HEK293T (cell line): ENCODE measurements at regions not wholly inside any gene's neighbourhood (a gene's known extent, or its start where the extent isn't known, plus 50 kb on each side); places are given as distances from the start of the nearest gene placed in this dataset.

ENCODE experiments used
- CTCF ChIA-PET: fragments of 350-600 bp; formaldehyde crosslinking; extraction: SDS; loops from one replicate; lab custom pipeline; 2021; ENCODE audit warnings: antibody characterized with exemption, inconsistent platforms; lab: Yijun Ruan, JAX
- POLR2A ChIA-PET: fragments of 350-600 bp; formaldehyde crosslinking; extraction: SDS; loops from one replicate; lab custom pipeline; 2020; ENCODE audit warnings: antibody characterized with exemption, inconsistent platforms; lab: Yijun Ruan, JAX
- DNase-seq: peaks from one replicate; pipeline ENCODE4 v3.0.0; 2012; ENCODE audit warnings: mixed read lengths; ENCODE audit errors: extremely low spot score
- ARNT ChIP-seq: fragments of 450-650 bp; IDR thresholded peaks from 2 replicates; pipeline ENCODE4 v1.6.1; 2017; ENCODE audit warnings: mild to moderate bottlenecking
- BHLHE40 ChIP-seq: fragments of 450-650 bp; IDR thresholded peaks from 2 replicates; pipeline ENCODE4 v1.6.1; 2016; ENCODE audit warnings: mild to moderate bottlenecking, moderate library complexity, borderline replicate concordance
- CTBP1 ChIP-seq: fragments of 450-650 bp; IDR thresholded peaks from 2 replicates; pipeline ENCODE4 v1.6.1; 2016; ENCODE audit warnings: borderline replicate concordance
- ELF4 ChIP-seq: fragments of 450-650 bp; IDR thresholded peaks from 2 replicates; pipeline ENCODE4 v1.6.1; 2017; ENCODE audit warnings: antibody characterized with exemption
- FOXA1 ChIP-seq: fragments of 450-650 bp; IDR thresholded peaks from 2 replicates; pipeline ENCODE4 v1.6.1; 2016; ENCODE audit warnings: mild to moderate bottlenecking
- FOXK2 ChIP-seq: fragments of 450-650 bp; IDR thresholded peaks from 2 replicates; pipeline ENCODE4 v1.6.1; 2016; ENCODE audit warnings: mild to moderate bottlenecking
- FOXM1 ChIP-seq: fragments of 450-650 bp; IDR thresholded peaks from 2 replicates; pipeline ENCODE4 v1.6.1; 2017; ENCODE audit warnings: mild to moderate bottlenecking, borderline replicate concordance
- HDGF ChIP-seq: fragments of 450-650 bp; IDR thresholded peaks from 2 replicates; pipeline ENCODE4 v1.6.1; 2017; ENCODE audit warnings: antibody characterized with exemption, borderline replicate concordance
- L3MBTL2 ChIP-seq: fragments of 450-650 bp; conservative IDR thresholded peaks from 2 replicates; pipeline ENCODE4 v1.6.1; 2016; ENCODE audit warnings: mild to moderate bottlenecking
- LEF1 ChIP-seq: fragments of 450-650 bp; IDR thresholded peaks from 2 replicates; pipeline ENCODE4 v1.6.1; 2017; ENCODE audit warnings: mild to moderate bottlenecking, borderline replicate concordance
- NFRKB ChIP-seq: fragments of 450-650 bp; IDR thresholded peaks from 2 replicates; pipeline ENCODE4 v1.6.1; 2016; ENCODE audit warnings: mild to moderate bottlenecking, moderate library complexity
- PKNOX1 ChIP-seq: fragments of 450-650 bp; IDR thresholded peaks from 2 replicates; pipeline ENCODE4 v1.6.1; 2016
- SP1 ChIP-seq: fragments of 450-650 bp; IDR thresholded peaks from 2 replicates; pipeline ENCODE4 v1.6.1; 2017
- SUZ12 ChIP-seq: fragments of 450-650 bp; IDR thresholded peaks from 2 replicates; pipeline ENCODE4 v1.6.1; 2016; ENCODE audit warnings: mild to moderate bottlenecking
- TARDBP ChIP-seq: fragments of 450-650 bp; IDR thresholded peaks from 2 replicates; pipeline ENCODE4 v1.6.1; 2016
- ZNF384 ChIP-seq: fragments of 450-650 bp; IDR thresholded peaks from 2 replicates; pipeline ENCODE4 v1.6.1; 2016

GRCh38 chr14:97477353-97477752, 680.2 kb downstream of the VRK1 start:
- DNase-seq, result no peak
- ChIA-PET CTCF (no interaction called here), POLR2A (no interaction called here)
- TF ChIP-seq FOXM1, result no peak
- no peak for TF ChIP-seq PKNOX1
- TF ChIP-seq HDGF, result no peak
- TF ChIP-seq CTBP1, result no peak
- TF ChIP-seq LEF1, result no peak
- TF ChIP-seq TARDBP, result no peak
- no peak for TF ChIP-seq FOXK2
- no peak for TF ChIP-seq SP1
- TF ChIP-seq FOXA1, result no peak
- no peak for TF ChIP-seq NFRKB
- no peak for TF ChIP-seq ZNF384
- TF ChIP-seq L3MBTL2, result no peak
- TF ChIP-seq SUZ12, result no peak
- TF ChIP-seq ARNT, result no peak
- TF ChIP-seq BHLHE40, result no peak

- no peak for TF ChIP-seq PKNOX1
- TF ChIP-seq FOXA1, result no peak
- TF ChIP-seq LEF1, result no peak
- TF ChIP-seq NFRKB, result no peak
- no peak for TF ChIP-seq SP1
- TF ChIP-seq CTBP1, result no peak
- no peak for TF ChIP-seq ELF4
- ChIA-PET CTCF (no interaction called here), POLR2A (no interaction called here)
- no peak for DNase-seq
These were observed 688.0 kb downstream of the VRK1 start for GRCh38 chr14:97485201-97485600.

GRCh38 chr14:97486601-97487120, 689.5 kb downstream of the VRK1 start:
- no peak for DNase-seq
- CTCF ChIA-PET, result interaction anchor here (0.7 kb wide), 1 partner anchor 291 kb away, joined by 5 read pairs; no protein-coding TSS in a partner anchor
- POLR2A ChIA-PET, result no interaction called here
- TF ChIP-seq FOXK2, result no peak
- TF ChIP-seq ZNF384, result no peak
- no peak for TF ChIP-seq CTBP1
- no peak for TF ChIP-seq TARDBP
- TF ChIP-seq PKNOX1, result no peak

GRCh38 chr14:97489750-97490149, 692.6 kb downstream of the VRK1 start:
- TF ChIP-seq PKNOX1, result no peak
- TF ChIP-seq FOXK2, result no peak
- ChIA-PET POLR2A (no interaction called here), CTCF (interaction anchor here (0.5 to 0.6 kb wide), 2 partner anchors 21 to 1860 kb away, joined by 3 read pairs; no protein-coding TSS in a partner anchor)
- DNase-seq, result no peak

- DNase-seq, result no peak
- no peak for TF ChIP-seq ARNT
- TF ChIP-seq FOXA1, result no peak
- TF ChIP-seq BHLHE40, result no peak
- TF ChIP-seq LEF1, result no peak
- TF ChIP-seq SP1, result no peak
- ChIA-PET CTCF (no interaction called here), POLR2A (no interaction called here)
These were observed 693.4 kb downstream of the VRK1 start for GRCh38 chr14:97490521-97491070.

GRCh38 chr14:97491697-97492096, 694.5 kb downstream of the VRK1 start:
- CTCF ChIA-PET, result no interaction called here
- no peak for TF ChIP-seq SUZ12
- no peak for TF ChIP-seq FOXK2
- TF ChIP-seq ARNT, result no peak
- TF ChIP-seq HDGF, result no peak
- TF ChIP-seq CTBP1, result no peak
- no peak for TF ChIP-seq BHLHE40
- no peak for TF ChIP-seq LEF1
- TF ChIP-seq ZNF384, result no peak

More at GRCh38 chr14:97491697-97492096, 694.5 kb downstream of the VRK1 start:
- no peak for DNase-seq
- POLR2A ChIA-PET, result no interaction called here
